HFFc6 (cell line): ENCODE measurements at regions not wholly inside any gene's neighbourhood (a gene's known extent, or its start where the extent isn't known, plus 50 kb on each side); places are given as distances from the start of the nearest gene placed in this dataset.

Experiments
- DNase-seq: peaks from one replicate; pipeline ENCODE4 v3.0.0-alpha.2; 2018
- H3K27ac Mint-ChIP-seq: 2 replicates; pipeline ENCODE4 v1.8.0; 2020; ENCODE audit warnings: mild to moderate bottlenecking, mixed read lengths
- H3K27me3 Mint-ChIP-seq: 2 replicates; pipeline ENCODE4 v1.8.0; 2021; ENCODE audit warnings: mild to moderate bottlenecking, moderate library complexity, mixed read lengths; ENCODE audit not compliant: insufficient read depth
- H3K36me3 Mint-ChIP-seq: 2 replicates; pipeline ENCODE4 v1.8.0; 2021; ENCODE audit warnings: low read depth, mixed read lengths
- H3K4me1 Mint-ChIP-seq: 2 replicates; pipeline ENCODE4 v1.8.0; 2020; ENCODE audit warnings: low read depth, mixed read lengths
- H3K4me3 Mint-ChIP-seq: 2 replicates; pipeline ENCODE4 v1.8.0; 2020; ENCODE audit warnings: mild to moderate bottlenecking, moderate library complexity, mixed read lengths
- H3K9me3 Mint-ChIP-seq: 2 replicates; pipeline ENCODE4 v1.8.0; 2020; ENCODE audit warnings: mild to moderate bottlenecking, mixed read lengths
- TF ChIP-seq, protein P1 (sequence below): fragments of 200-600 bp; sonication (generic); IDR thresholded peaks from 2 replicates; pipeline ENCODE4 v1.5.0; 2021; ENCODE audit warnings: antibody characterized with exemption, mild to moderate bottlenecking

DNA sequence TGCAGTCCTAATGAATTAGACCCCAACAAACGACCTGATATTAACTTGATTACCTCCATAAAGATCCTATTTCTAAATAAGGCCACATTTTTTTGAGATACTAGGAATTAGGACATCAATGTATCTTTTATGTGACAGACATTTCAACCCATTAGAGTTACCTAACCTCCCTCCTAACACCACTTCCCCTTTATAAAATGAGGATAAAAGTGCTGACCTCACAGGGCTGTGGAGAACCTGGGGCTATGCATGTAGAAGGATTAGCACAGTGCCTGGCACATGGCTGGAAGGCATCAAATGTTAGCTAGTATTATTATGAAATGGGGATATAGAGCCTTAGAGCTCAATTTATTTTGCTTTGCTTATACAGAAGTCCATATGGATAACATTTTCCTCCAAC lies 53.5 kb upstream of the LRRN1 start:
- Mint-ChIP-seq H3K27ac (no peak overlapping the region), H3K36me3 (no peaks in the 10 kb centered on the region), H3K4me1 (no peaks in the 10 kb centered on the region), H3K4me3 (no peak overlapping the region), H3K9me3 (peaks cover 49% of the 10 kb centered on the region), H3K27me3 (peaks cover 1% of the 10 kb centered on the region; the same call in 1 of the 2 replicates)
- TF ChIP-seq, protein P1, sequence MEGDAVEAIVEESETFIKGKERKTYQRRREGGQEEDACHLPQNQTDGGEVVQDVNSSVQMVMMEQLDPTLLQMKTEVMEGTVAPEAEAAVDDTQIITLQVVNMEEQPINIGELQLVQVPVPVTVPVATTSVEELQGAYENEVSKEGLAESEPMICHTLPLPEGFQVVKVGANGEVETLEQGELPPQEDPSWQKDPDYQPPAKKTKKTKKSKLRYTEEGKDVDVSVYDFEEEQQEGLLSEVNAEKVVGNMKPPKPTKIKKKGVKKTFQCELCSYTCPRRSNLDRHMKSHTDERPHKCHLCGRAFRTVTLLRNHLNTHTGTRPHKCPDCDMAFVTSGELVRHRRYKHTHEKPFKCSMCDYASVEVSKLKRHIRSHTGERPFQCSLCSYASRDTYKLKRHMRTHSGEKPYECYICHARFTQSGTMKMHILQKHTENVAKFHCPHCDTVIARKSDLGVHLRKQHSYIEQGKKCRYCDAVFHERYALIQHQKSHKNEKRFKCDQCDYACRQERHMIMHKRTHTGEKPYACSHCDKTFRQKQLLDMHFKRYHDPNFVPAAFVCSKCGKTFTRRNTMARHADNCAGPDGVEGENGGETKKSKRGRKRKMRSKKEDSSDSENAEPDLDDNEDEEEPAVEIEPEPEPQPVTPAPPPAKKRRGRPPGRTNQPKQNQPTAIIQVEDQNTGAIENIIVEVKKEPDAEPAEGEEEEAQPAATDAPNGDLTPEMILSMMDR: no peak
- no peak for DNase-seq

DNA sequence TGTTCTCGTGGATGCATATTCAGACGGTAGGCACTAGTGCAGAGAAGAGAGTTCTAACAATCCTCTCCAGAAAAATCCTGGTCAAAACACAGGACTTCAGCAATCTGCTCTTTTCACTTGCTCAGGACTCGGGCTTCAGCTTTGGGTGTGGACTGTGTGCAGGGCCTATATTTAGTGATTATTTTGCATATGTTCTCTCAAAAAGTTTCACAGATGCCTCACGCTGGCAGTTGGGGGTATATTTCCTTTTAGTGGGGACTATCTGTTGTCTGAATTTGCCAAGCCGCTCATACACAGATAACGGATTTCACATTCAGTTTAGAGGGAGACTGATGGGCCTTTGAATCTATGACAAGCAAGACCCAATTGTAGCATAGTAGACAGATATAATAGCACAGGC lies 54.4 kb upstream of the LRRN1 start:
- H3K27ac Mint-ChIP-seq: no peak overlapping the region
- H3K27me3 Mint-ChIP-seq: peaks cover 1% of the 10 kb centered on the region; the same call in 1 of the 2 replicates
- H3K36me3 Mint-ChIP-seq: no peaks in the 10 kb centered on the region
- TF ChIP-seq, protein P1: no peak
- no peak overlapping the region for H3K4me3 Mint-ChIP-seq
- no peak for DNase-seq
- no peaks in the 10 kb centered on the region for H3K4me1 Mint-ChIP-seq
- H3K9me3 Mint-ChIP-seq: peaks cover 55% of the 10 kb centered on the region

DNA sequence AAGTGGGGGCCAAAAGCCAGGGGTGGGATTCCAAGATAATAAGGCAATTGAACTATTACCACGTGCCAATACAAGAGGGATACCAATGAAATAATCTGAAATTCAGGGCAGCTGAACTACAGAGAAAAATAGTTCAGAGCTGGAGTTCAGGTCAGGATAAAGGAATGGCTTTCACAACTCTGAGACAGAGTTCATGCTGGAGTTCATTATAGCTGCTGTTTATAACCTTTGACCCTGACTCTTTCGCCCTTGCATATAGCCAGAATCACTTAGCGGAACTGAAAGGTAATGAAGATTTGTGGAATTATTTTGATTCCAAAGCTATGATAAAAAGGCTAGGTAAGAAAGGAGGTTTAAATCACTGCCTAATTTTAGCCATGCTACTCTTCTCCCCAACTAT lies 55.5 kb upstream of the LRRN1 start:
- Mint-ChIP-seq H3K4me3 (no peak overlapping the region), H3K4me1 (no peaks in the 10 kb centered on the region), H3K27me3 (peaks cover 1% of the 10 kb centered on the region; the same call in 1 of the 2 replicates), H3K27ac (no peak overlapping the region), H3K9me3 (peaks cover 57% of the 10 kb centered on the region), H3K36me3 (no peaks in the 10 kb centered on the region)
- no peak for DNase-seq
- TF ChIP-seq, protein P1: no peak

DNA sequence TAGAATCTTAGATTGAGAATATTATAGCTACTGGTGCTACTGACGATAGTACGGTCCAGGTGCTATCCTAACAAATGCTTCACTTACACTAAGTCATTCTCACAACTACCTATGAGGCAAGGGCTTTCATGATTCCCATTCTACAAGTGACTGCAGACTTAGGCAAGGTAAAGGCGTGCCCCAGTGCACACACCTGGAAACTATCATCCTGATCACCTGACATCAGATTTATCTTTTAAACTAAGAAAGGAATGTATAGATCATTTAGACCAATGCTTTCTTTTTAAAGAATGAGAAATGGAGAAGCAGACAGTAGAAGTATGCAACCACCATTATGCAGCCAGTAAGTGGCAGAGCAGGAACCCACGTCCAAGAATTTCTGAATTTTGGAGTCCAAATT lies 59.2 kb upstream of the LRRN1 start:
- TF ChIP-seq, protein P1: no peak
- H3K4me1 Mint-ChIP-seq: no peaks in the 10 kb centered on the region
- no peak overlapping the region for H3K27ac Mint-ChIP-seq
- peaks cover 60% of the 10 kb centered on the region for H3K9me3 Mint-ChIP-seq
- peaks cover 1% of the 10 kb centered on the region; the same call in 1 of the 2 replicates for H3K27me3 Mint-ChIP-seq
- DNase-seq: no peak
- peaks cover 5% of the 10 kb centered on the region; the same call in 1 of the 2 replicates for H3K36me3 Mint-ChIP-seq
- H3K4me3 Mint-ChIP-seq: no peak overlapping the region

DNA sequence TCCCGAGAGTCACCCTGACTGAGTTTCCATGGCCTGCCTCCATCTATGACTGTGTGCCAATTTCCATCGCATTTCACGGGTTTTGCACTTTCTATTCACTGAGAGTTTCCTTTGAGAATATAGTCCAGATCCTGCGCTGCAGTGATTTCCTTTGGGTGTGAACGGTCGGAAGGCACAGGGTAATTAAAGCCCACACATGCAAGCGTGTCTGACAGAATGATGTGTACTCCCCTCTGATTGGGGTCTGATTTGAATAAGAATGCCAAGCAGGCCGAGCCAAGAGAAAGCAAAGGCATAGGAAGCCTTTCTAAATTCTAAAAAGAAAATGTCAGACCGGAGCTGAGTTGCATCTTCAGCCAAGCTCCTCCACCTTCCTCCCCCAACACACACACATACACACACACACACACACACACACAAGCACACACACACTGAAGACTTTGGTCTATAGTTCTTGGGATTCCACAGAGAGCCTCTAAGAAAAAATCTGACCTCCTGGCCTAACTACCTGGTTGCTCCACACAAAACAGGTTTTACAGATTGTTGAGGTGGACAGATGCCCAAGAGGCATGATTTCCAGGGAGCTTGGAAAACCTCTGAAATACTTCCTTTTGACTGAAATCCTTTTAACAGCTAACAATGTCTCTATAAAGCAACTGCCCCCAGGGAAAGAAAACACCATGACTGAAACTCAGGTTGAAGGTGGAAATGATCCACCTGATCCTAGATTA lies 59.7 kb upstream of the LRRN1 start:
- Mint-ChIP-seq H3K36me3 (peaks cover 5% of the 10 kb centered on the region; the same call in 1 of the 2 replicates), H3K4me3 (no peak overlapping the region), H3K4me1 (no peaks in the 10 kb centered on the region), H3K9me3 (peaks cover 64% of the 10 kb centered on the region), H3K27ac (no peak overlapping the region), H3K27me3 (peaks cover 1% of the 10 kb centered on the region; the same call in 1 of the 2 replicates)
- no peak for DNase-seq
- TF ChIP-seq, protein P1: no peak
